ENCODE measurements at regions not wholly inside any gene's neighbourhood (a gene's known extent, or its start where the extent isn't known, plus 50 kb on each side); places are given as distances from the start of the nearest gene placed in this dataset.

- no peaks in the 10 kb centered on the region for H3K36me3 ChIP-seq (ENCODE audit: control insufficient read depth in 3 of 3, insufficient read depth in 2 of 3, low read depth in 1 of 3, low read length in 3 of 3)
- no peak for FAIRE-seq
- WGBS, 3 donors = 70 to 81% (median 80%) methylated on average over 1 of the region's 1 CpG
- no peaks in the 10 kb centered on the region for H3K4me1 ChIP-seq (ENCODE audit: control insufficient read depth in 3 of 3, insufficient read depth in 2 of 3, low read depth in 1 of 3, low read length in 2 of 3)
- no peaks in the 10 kb centered on the region for H3K27me3 ChIP-seq (ENCODE audit: control insufficient read depth in 3 of 3, insufficient read depth in 3 of 3, low read length in 3 of 3)
- no peak for DNase-seq
- no peak overlapping the region for H3K27ac ChIP-seq (ENCODE audit: low read depth in 1 of 3, low read length in 2 of 3)
- no peak overlapping the region for H3K4me3 ChIP-seq (ENCODE audit: low read depth in 1 of 3, low read length in 3 of 3)
- H3K9me3 ChIP-seq (ENCODE audit: control insufficient read depth in 2 of 2, insufficient read depth in 1 of 2, low read depth in 1 of 2, low read length in 1 of 2) = peaks cover 0 to 2% of the 10 kb centered on the region in 2 donors
Measured at GRCh38 chr21:23789864-23790263, 1817.4 kb downstream of the MRPL39 start.

- no peak for DNase-seq
- H3K4me1 ChIP-seq (ENCODE audit: control insufficient read depth in 3 of 3, insufficient read depth in 2 of 3, low read depth in 1 of 3, low read length in 2 of 3) = no peaks in the 10 kb centered on the region
- 52 to 61% (median 53%) methylated on average over 2 of the region's 2 CpGs for WGBS, 3 donors
Measured at GRCh38 chr21:23780326-23780725, 1827.0 kb downstream of the MRPL39 start.

GRCh38 chr21:23743821-23744220 lies 1863.5 kb downstream of the MRPL39 start:
- no peak for DNase-seq
- no peaks in the 10 kb centered on the region for H3K36me3 ChIP-seq (ENCODE audit: control insufficient read depth in 3 of 3, insufficient read depth in 2 of 3, low read depth in 1 of 3, low read length in 3 of 3)
- peaks cover 0 to 7% of the 10 kb centered on the region in 2 donors for H3K9me3 ChIP-seq (ENCODE audit: control insufficient read depth in 2 of 2, insufficient read depth in 1 of 2, low read depth in 1 of 2, low read length in 1 of 2)
- H3K4me3 ChIP-seq (ENCODE audit: low read depth in 1 of 3, low read length in 3 of 3) = no peak overlapping the region
- 82 to 83% (median 83%) methylated on average over 2 of the region's 2 CpGs for WGBS, 3 donors
- no peaks in the 10 kb centered on the region for H3K27me3 ChIP-seq (ENCODE audit: control insufficient read depth in 3 of 3, insufficient read depth in 3 of 3, low read length in 3 of 3)
- H3K4me1 ChIP-seq (ENCODE audit: control insufficient read depth in 3 of 3, insufficient read depth in 2 of 3, low read depth in 1 of 3, low read length in 2 of 3) = no peaks in the 10 kb centered on the region
- no peak for FAIRE-seq
- H3K27ac ChIP-seq (ENCODE audit: low read depth in 1 of 3, low read length in 2 of 3) = no peak overlapping the region

More at GRCh38 chr21:23780326-23780725, 1827.0 kb downstream of the MRPL39 start:
- no peak overlapping the region for H3K27ac ChIP-seq (ENCODE audit: low read depth in 1 of 3, low read length in 2 of 3)
- no peaks in the 10 kb centered on the region for H3K27me3 ChIP-seq (ENCODE audit: control insufficient read depth in 3 of 3, insufficient read depth in 3 of 3, low read length in 3 of 3)
- H3K4me3 ChIP-seq (ENCODE audit: low read depth in 1 of 3, low read length in 3 of 3) = no peak overlapping the region
- H3K9me3 ChIP-seq (ENCODE audit: control insufficient read depth in 2 of 2, insufficient read depth in 1 of 2, low read depth in 1 of 2, low read length in 1 of 2) = peaks cover 0 to 4% of the 10 kb centered on the region in 2 donors
- H3K36me3 ChIP-seq (ENCODE audit: control insufficient read depth in 3 of 3, insufficient read depth in 2 of 3, low read depth in 1 of 3, low read length in 3 of 3) = no peaks in the 10 kb centered on the region
- FAIRE-seq = no peak

GRCh38 chr21:23740463-23740862 lies 1866.8 kb downstream of the MRPL39 start:
- Histone ChIP-seq H3K4me3 (ENCODE audit: low read depth in 1 of 3, low read length in 3 of 3) (no peak overlapping the region), H3K27ac (ENCODE audit: low read depth in 1 of 3, low read length in 2 of 3) (no peak overlapping the region), H3K4me1 (ENCODE audit: control insufficient read depth in 3 of 3, insufficient read depth in 2 of 3, low read depth in 1 of 3, low read length in 2 of 3) (no peaks in the 10 kb centered on the region), H3K9me3 (ENCODE audit: control insufficient read depth in 2 of 2, insufficient read depth in 1 of 2, low read depth in 1 of 2, low read length in 1 of 2) (no peaks in the 10 kb centered on the region), H3K36me3 (ENCODE audit: control insufficient read depth in 3 of 3, insufficient read depth in 2 of 3, low read depth in 1 of 3, low read length in 3 of 3) (no peaks in the 10 kb centered on the region), H3K27me3 (ENCODE audit: control insufficient read depth in 3 of 3, insufficient read depth in 3 of 3, low read length in 3 of 3) (no peaks in the 10 kb centered on the region)
- WGBS, 3 donors = 73 to 81% (median 78%) methylated on average over 5 of the region's 5 CpGs
- FAIRE-seq (no peak), DNase-seq (no peak)

- WGBS, 3 donors = 79 to 88% (median 82%) methylated on average over 1 of the region's 1 CpG
Measured at GRCh38 chr21:23732776-23733175, 1874.5 kb downstream of the MRPL39 start.

GRCh38 chr21:23729331-23729730 lies 1878.0 kb downstream of the MRPL39 start:
- no peaks in the 10 kb centered on the region for H3K36me3 ChIP-seq (ENCODE audit: control insufficient read depth in 3 of 3, insufficient read depth in 2 of 3, low read depth in 1 of 3, low read length in 3 of 3)
- H3K9me3 ChIP-seq (ENCODE audit: control insufficient read depth in 2 of 2, insufficient read depth in 1 of 2, low read depth in 1 of 2, low read length in 1 of 2) = no peaks in the 10 kb centered on the region
- no peak for FAIRE-seq
- no peak overlapping the region for H3K4me3 ChIP-seq (ENCODE audit: low read depth in 1 of 3, low read length in 3 of 3)
- WGBS, 3 donors = 65 to 85% (median 83%) methylated on average over 2 of the region's 2 CpGs
- no peaks in the 10 kb centered on the region for H3K4me1 ChIP-seq (ENCODE audit: control insufficient read depth in 3 of 3, insufficient read depth in 2 of 3, low read depth in 1 of 3, low read length in 2 of 3)
- DNase-seq = no peak
- no peak overlapping the region for H3K27ac ChIP-seq (ENCODE audit: low read depth in 1 of 3, low read length in 2 of 3)
- H3K27me3 ChIP-seq (ENCODE audit: control insufficient read depth in 3 of 3, insufficient read depth in 3 of 3, low read length in 3 of 3) = no peaks in the 10 kb centered on the region

More at GRCh38 chr21:23732776-23733175, 1874.5 kb downstream of the MRPL39 start:
- Histone ChIP-seq H3K4me1 (ENCODE audit: control insufficient read depth in 3 of 3, insufficient read depth in 2 of 3, low read depth in 1 of 3, low read length in 2 of 3) (no peaks in the 10 kb centered on the region), H3K4me3 (ENCODE audit: low read depth in 1 of 3, low read length in 3 of 3) (no peak overlapping the region), H3K36me3 (ENCODE audit: control insufficient read depth in 3 of 3, insufficient read depth in 2 of 3, low read depth in 1 of 3, low read length in 3 of 3) (no peaks in the 10 kb centered on the region), H3K27me3 (ENCODE audit: control insufficient read depth in 3 of 3, insufficient read depth in 3 of 3, low read length in 3 of 3) (no peaks in the 10 kb centered on the region), H3K27ac (ENCODE audit: low read depth in 1 of 3, low read length in 2 of 3) (no peak overlapping the region), H3K9me3 (ENCODE audit: control insufficient read depth in 2 of 2, insufficient read depth in 1 of 2, low read depth in 1 of 2, low read length in 1 of 2) (no peaks in the 10 kb centered on the region)
- DNase-seq (no peak), FAIRE-seq (no peak)

- DNase-seq (no peak), FAIRE-seq (no peak)
- H3K27me3 ChIP-seq (ENCODE audit: control insufficient read depth in 3 of 3, insufficient read depth in 3 of 3, low read length in 3 of 3) = no peaks in the 10 kb centered on the region
- 70 to 78% (median 76%) methylated on average over 3 of the region's 3 CpGs for WGBS, 3 donors
- no peak overlapping the region for H3K27ac ChIP-seq (ENCODE audit: low read depth in 1 of 3, low read length in 2 of 3)
- no peak overlapping the region for H3K4me3 ChIP-seq (ENCODE audit: low read depth in 1 of 3, low read length in 3 of 3)
- no peaks in the 10 kb centered on the region for H3K4me1 ChIP-seq (ENCODE audit: control insufficient read depth in 3 of 3, insufficient read depth in 2 of 3, low read depth in 1 of 3, low read length in 2 of 3)
- no peaks in the 10 kb centered on the region for H3K9me3 ChIP-seq (ENCODE audit: control insufficient read depth in 2 of 2, insufficient read depth in 1 of 2, low read depth in 1 of 2, low read length in 1 of 2)
- no peaks in the 10 kb centered on the region for H3K36me3 ChIP-seq (ENCODE audit: control insufficient read depth in 3 of 3, insufficient read depth in 2 of 3, low read depth in 1 of 3, low read length in 3 of 3)
Measured at GRCh38 chr21:23725576-23725975, 1881.7 kb downstream of the MRPL39 start.

GRCh38 chr21:23718446-23719285 lies 1888.6 kb downstream of the MRPL39 start:
- WGBS, 3 donors = 58 to 67% (median 62%) methylated on average over 6 of the region's 6 CpGs
- no peak overlapping the region for H3K27ac ChIP-seq (ENCODE audit: low read depth in 1 of 3, low read length in 2 of 3)
- H3K4me3 ChIP-seq (ENCODE audit: low read depth in 1 of 3, low read length in 3 of 3) = no peak overlapping the region
- H3K27me3 ChIP-seq (ENCODE audit: control insufficient read depth in 3 of 3, insufficient read depth in 3 of 3, low read length in 3 of 3) = no peaks in the 10 kb centered on the region
- H3K9me3 ChIP-seq (ENCODE audit: control insufficient read depth in 2 of 2, insufficient read depth in 1 of 2, low read depth in 1 of 2, low read length in 1 of 2) = peaks cover 0 to 6% of the 10 kb centered on the region in 2 donors
- no peaks in the 10 kb centered on the region for H3K4me1 ChIP-seq (ENCODE audit: control insufficient read depth in 3 of 3, insufficient read depth in 2 of 3, low read depth in 1 of 3, low read length in 2 of 3)
- DNase-seq (no peak), FAIRE-seq (no peak)
- H3K36me3 ChIP-seq (ENCODE audit: control insufficient read depth in 3 of 3, insufficient read depth in 2 of 3, low read depth in 1 of 3, low read length in 3 of 3) = no peaks in the 10 kb centered on the region

- Histone ChIP-seq H3K4me1 (ENCODE audit: control insufficient read depth in 3 of 3, insufficient read depth in 2 of 3, low read depth in 1 of 3, low read length in 2 of 3) (no peaks in the 10 kb centered on the region), H3K27ac (ENCODE audit: low read depth in 1 of 3, low read length in 2 of 3) (no peak overlapping the region), H3K9me3 (ENCODE audit: control insufficient read depth in 2 of 2, insufficient read depth in 1 of 2, low read depth in 1 of 2, low read length in 1 of 2) (peaks cover 0 to 6% of the 10 kb centered on the region in 2 donors), H3K4me3 (ENCODE audit: low read depth in 1 of 3, low read length in 3 of 3) (no peak overlapping the region), H3K36me3 (ENCODE audit: control insufficient read depth in 3 of 3, insufficient read depth in 2 of 3, low read depth in 1 of 3, low read length in 3 of 3) (no peaks in the 10 kb centered on the region), H3K27me3 (ENCODE audit: control insufficient read depth in 3 of 3, insufficient read depth in 3 of 3, low read length in 3 of 3) (no peaks in the 10 kb centered on the region)
- no peak for DNase-seq
- no peak for FAIRE-seq
- WGBS, 3 donors = 61 to 68% (median 68%) methylated on average over 1 of the region's 1 CpG
Measured at GRCh38 chr21:23712166-23712565, 1895.1 kb downstream of the MRPL39 start.
